Vagina (tissue), 2 donors: ENCODE measurements at regions not wholly inside any gene's neighbourhood (a gene's known extent, or its start where the extent isn't known, plus 50 kb on each side); places are given as distances from the start of the nearest gene placed in this dataset.

Experiments used
- CTCF ChIP-seq, 3 experiments: fragments of 450-650 bp in 2 of 3; fragments of 200-600 bp in 1 of 3; sonication (generic) in 1 of 3; IDR thresholded peaks; one replicate each; pipeline ENCODE4 v1.5.1; 2017 to 2019; ENCODE audit warnings: antibody characterized with exemption in 3 of 3, mild to moderate bottlenecking in 2 of 3, moderate library complexity in 2 of 3
- POLR2A ChIP-seq, 2 donors: fragments of 450-650 bp; IDR thresholded peaks; one replicate each; pipeline ENCODE4 v1.6.1; 2017; ENCODE audit warnings: antibody characterized with exemption in 2 of 2, mild to moderate bottlenecking in 2 of 2, moderate library complexity in 2 of 2
- POLR2AphosphoS5 ChIP-seq, 2 donors: sonication (generic); formaldehyde crosslinking; IDR thresholded peaks; one replicate each; pipeline ENCODE4 v1.9.0; 2017; ENCODE audit warnings: antibody characterized with exemption in 2 of 2, mild to moderate bottlenecking in 2 of 2, low read depth in 1 of 2; ENCODE audit not compliant: insufficient read depth in 1 of 2

- no peak for TF ChIP-seq CTCF (IDR thresholded peaks at IDR 0.05)
- TF ChIP-seq POLR2A (IDR thresholded peaks at IDR 0.05) = no peak
- no peak for TF ChIP-seq POLR2AphosphoS5 (IDR thresholded peaks at IDR 0.05; ENCODE audit: insufficient read depth in 1 of 2, low read depth in 1 of 2)
Measured at GRCh38 chr5:51159606-51160005, 223.6 kb upstream of the ISL1 start.
